ENCODE measurements at regions not wholly inside any gene's neighbourhood (a gene's known extent, or its start where the extent isn't known, plus 50 kb on each side); places are given as distances from the start of the nearest gene placed in this dataset.

- no peak for FAIRE-seq
- no peak for TF ChIP-seq POLR2A (IDR thresholded peaks at IDR 0.05; ENCODE audit: low read depth, low read length)
- TF ChIP-seq POLR2AphosphoS5 (IDR thresholded peaks at IDR 0.05; ENCODE audit: low read depth, low read length): no peak
- no peak for TF ChIP-seq TAF1 (IDR thresholded peaks at IDR 0.05; ENCODE audit: low read depth, low read length)
- no peak for TF ChIP-seq POU2F2 (IDR thresholded peaks at IDR 0.05; ENCODE audit: low read depth, low read length)
- TF ChIP-seq PAX5 (IDR thresholded peaks at IDR 0.05; ENCODE audit: insufficient read depth, low read length, severe bottlenecking): no peak
- no peak for TF ChIP-seq SPI1 (IDR thresholded peaks at IDR 0.05; ENCODE audit: low read depth, low read length)
- no peak for DNase-seq (ENCODE audit: insufficient read length, low spot score)
These were observed 451.7 kb downstream of the MATN1 start for GRCh38 chr1:30271401-30272276.

GRCh38 chr1:30270461-30270860, 452.9 kb downstream of the MATN1 start:
- TF ChIP-seq TAF1 (IDR thresholded peaks at IDR 0.05; ENCODE audit: low read depth, low read length): no peak
- no peak for TF ChIP-seq POU2F2 (IDR thresholded peaks at IDR 0.05; ENCODE audit: low read depth, low read length)
- no peak for TF ChIP-seq POLR2A (IDR thresholded peaks at IDR 0.05; ENCODE audit: low read depth, low read length)
- no peak for TF ChIP-seq PAX5 (IDR thresholded peaks at IDR 0.05; ENCODE audit: insufficient read depth, low read length, severe bottlenecking)
- no peak for TF ChIP-seq POLR2AphosphoS5 (IDR thresholded peaks at IDR 0.05; ENCODE audit: low read depth, low read length)
- no peak for TF ChIP-seq SPI1 (IDR thresholded peaks at IDR 0.05; ENCODE audit: low read depth, low read length)
- DNase-seq (ENCODE audit: insufficient read length, low spot score) (no peak), FAIRE-seq (no peak)

GRCh38 chr1:30268923-30269666, 454.3 kb downstream of the MATN1 start:
- no peak for TF ChIP-seq TAF1 (IDR thresholded peaks at IDR 0.05; ENCODE audit: low read depth, low read length)
- no peak for TF ChIP-seq POU2F2 (IDR thresholded peaks at IDR 0.05; ENCODE audit: low read depth, low read length)
- TF ChIP-seq POLR2A (IDR thresholded peaks at IDR 0.05; ENCODE audit: low read depth, low read length): no peak
- TF ChIP-seq PAX5 (IDR thresholded peaks at IDR 0.05; ENCODE audit: insufficient read depth, low read length, severe bottlenecking): no peak
- TF ChIP-seq POLR2AphosphoS5 (IDR thresholded peaks at IDR 0.05; ENCODE audit: low read depth, low read length): no peak
- TF ChIP-seq SPI1 (IDR thresholded peaks at IDR 0.05; ENCODE audit: low read depth, low read length): no peak
- no peak for DNase-seq (ENCODE audit: insufficient read length, low spot score)
- FAIRE-seq: no peak

GRCh38 chr1:30267856-30268255, 455.5 kb downstream of the MATN1 start:
- FAIRE-seq (no peak), DNase-seq (ENCODE audit: insufficient read length, low spot score) (no peak)
- no peak for TF ChIP-seq TAF1 (IDR thresholded peaks at IDR 0.05; ENCODE audit: low read depth, low read length)
- TF ChIP-seq POLR2A (IDR thresholded peaks at IDR 0.05; ENCODE audit: low read depth, low read length): no peak
- no peak for TF ChIP-seq POLR2AphosphoS5 (IDR thresholded peaks at IDR 0.05; ENCODE audit: low read depth, low read length)
- no peak for TF ChIP-seq POU2F2 (IDR thresholded peaks at IDR 0.05; ENCODE audit: low read depth, low read length)
- TF ChIP-seq SPI1 (IDR thresholded peaks at IDR 0.05; ENCODE audit: low read depth, low read length): no peak
- TF ChIP-seq PAX5 (IDR thresholded peaks at IDR 0.05; ENCODE audit: insufficient read depth, low read length, severe bottlenecking): no peak

GRCh38 chr1:30267046-30267445, 456.3 kb downstream of the MATN1 start:
- FAIRE-seq: no peak
- no peak for DNase-seq (ENCODE audit: insufficient read length, low spot score)
- TF ChIP-seq POU2F2 (IDR thresholded peaks at IDR 0.05; ENCODE audit: low read depth, low read length) (no peak), SPI1 (IDR thresholded peaks at IDR 0.05; ENCODE audit: low read depth, low read length) (no peak), TAF1 (IDR thresholded peaks at IDR 0.05; ENCODE audit: low read depth, low read length) (no peak), PAX5 (IDR thresholded peaks at IDR 0.05; ENCODE audit: insufficient read depth, low read length, severe bottlenecking) (no peak), POLR2AphosphoS5 (IDR thresholded peaks at IDR 0.05; ENCODE audit: low read depth, low read length) (no peak), POLR2A (IDR thresholded peaks at IDR 0.05; ENCODE audit: low read depth, low read length) (no peak)

GRCh38 chr1:30265127-30266070, 458.0 kb downstream of the MATN1 start:
- DNase-seq (ENCODE audit: insufficient read length, low spot score): no peak
- TF ChIP-seq POU2F2 (IDR thresholded peaks at IDR 0.05; ENCODE audit: low read depth, low read length): no peak
- no peak for TF ChIP-seq POLR2AphosphoS5 (IDR thresholded peaks at IDR 0.05; ENCODE audit: low read depth, low read length)
- no peak for TF ChIP-seq POLR2A (IDR thresholded peaks at IDR 0.05; ENCODE audit: low read depth, low read length)
- no peak for TF ChIP-seq TAF1 (IDR thresholded peaks at IDR 0.05; ENCODE audit: low read depth, low read length)
- TF ChIP-seq PAX5 (IDR thresholded peaks at IDR 0.05; ENCODE audit: insufficient read depth, low read length, severe bottlenecking): no peak
- TF ChIP-seq SPI1 (IDR thresholded peaks at IDR 0.05; ENCODE audit: low read depth, low read length): no peak
- FAIRE-seq: no peak

- no peak for DNase-seq (ENCODE audit: insufficient read length, low spot score)
- no peak for FAIRE-seq
- no peak for TF ChIP-seq POU2F2 (IDR thresholded peaks at IDR 0.05; ENCODE audit: low read depth, low read length)
- TF ChIP-seq TAF1 (IDR thresholded peaks at IDR 0.05; ENCODE audit: low read depth, low read length): no peak
- no peak for TF ChIP-seq SPI1 (IDR thresholded peaks at IDR 0.05; ENCODE audit: low read depth, low read length)
- TF ChIP-seq POLR2AphosphoS5 (IDR thresholded peaks at IDR 0.05; ENCODE audit: low read depth, low read length): no peak
- TF ChIP-seq PAX5 (IDR thresholded peaks at IDR 0.05; ENCODE audit: insufficient read depth, low read length, severe bottlenecking): no peak
- TF ChIP-seq POLR2A (IDR thresholded peaks at IDR 0.05; ENCODE audit: low read depth, low read length): no peak
These were observed 458.7 kb downstream of the MATN1 start for GRCh38 chr1:30264672-30265025.

- FAIRE-seq (no peak), DNase-seq (ENCODE audit: insufficient read length, low spot score) (no peak)
- TF ChIP-seq POU2F2 (IDR thresholded peaks at IDR 0.05; ENCODE audit: low read depth, low read length): no peak
- no peak for TF ChIP-seq PAX5 (IDR thresholded peaks at IDR 0.05; ENCODE audit: insufficient read depth, low read length, severe bottlenecking)
- TF ChIP-seq SPI1 (IDR thresholded peaks at IDR 0.05; ENCODE audit: low read depth, low read length): no peak
- no peak for TF ChIP-seq POLR2AphosphoS5 (IDR thresholded peaks at IDR 0.05; ENCODE audit: low read depth, low read length)
- no peak for TF ChIP-seq TAF1 (IDR thresholded peaks at IDR 0.05; ENCODE audit: low read depth, low read length)
- no peak for TF ChIP-seq POLR2A (IDR thresholded peaks at IDR 0.05; ENCODE audit: low read depth, low read length)
These were observed 459.3 kb downstream of the MATN1 start for GRCh38 chr1:30263888-30264671.
